K562 (cell line): ENCODE measurements at regions not wholly inside any gene's neighbourhood (a gene's known extent, or its start where the extent isn't known, plus 50 kb on each side); places are given as distances from the start of the nearest gene placed in this dataset.

Experiments
- EP400 ChIP-seq: fragments of 450-650 bp; IDR thresholded peaks from 2 replicates; pipeline ENCODE4 v1.6.1; 2017; ENCODE audit warnings: antibody characterized with exemption, mild to moderate bottlenecking, moderate library complexity
- FOXK1 ChIP-seq: sonication (generic); formaldehyde crosslinking; IDR thresholded peaks from 2 replicates; pipeline ENCODE4 v1.8.0; 2022; ENCODE audit warnings: missing genetic modification reagents, mild to moderate bottlenecking, borderline replicate concordance
- FOXM1 ChIP-seq, 2 experiments: fragments of 450-650 bp in 1 of 2; sonication (generic) in 1 of 2; formaldehyde crosslinking in 1 of 2; IDR thresholded peaks; 2 replicates each; pipeline versions ENCODE4 v1.6.1 to v1.9.0; 2017 to 2022; ENCODE audit warnings: low read depth in 2 of 2, mild to moderate bottlenecking in 2 of 2, missing genetic modification reagents in 1 of 2, moderate library complexity in 1 of 2
- NR2F6 ChIP-seq: fragments of 450-650 bp; formaldehyde crosslinking; IDR thresholded peaks from 2 replicates; pipeline ENCODE4 v1.4.0; 2020; ENCODE audit warnings: mild to moderate bottlenecking
- RB1 ChIP-seq: fragments of 450-650 bp; IDR thresholded peaks from 2 replicates; pipeline ENCODE4 v1.6.1; 2017; ENCODE audit warnings: low read depth, mild to moderate bottlenecking
- YY1 ChIP-seq, 3 experiments: IDR thresholded peaks; 2 replicates each; pipeline ENCODE4 v1.6.1; 2011; ENCODE audit warnings: low read length in 2 of 3, mild to moderate bottlenecking in 2 of 3, moderate library complexity in 2 of 3, borderline replicate concordance in 1 of 3, control low read depth in 1 of 3, low read depth in 1 of 3; ENCODE audit not compliant: insufficient read depth in 3 of 3, insufficient replicate concordance in 2 of 3, control insufficient read depth in 1 of 3, insufficient read length in 1 of 3; ENCODE audit errors: extremely low read depth in 1 of 3
- ZC3H8 ChIP-seq: fragments of 450-650 bp; IDR thresholded peaks from 2 replicates; pipeline ENCODE4 v1.6.1; 2017
- TF ChIP-seq, protein P1 (sequence below): fragments of 450-650 bp; formaldehyde crosslinking; IDR thresholded peaks from 2 replicates; pipeline ENCODE4 v1.4.0; 2020; ENCODE audit warnings: mild to moderate bottlenecking, moderate library complexity
- TF ChIP-seq, protein P2 (sequence below): sonication (generic); formaldehyde crosslinking; IDR thresholded peaks from 2 replicates; pipeline ENCODE4 v1.8.0; 2022; ENCODE audit warnings: missing genetic modification reagents, mild to moderate bottlenecking, moderate library complexity, borderline replicate concordance
- TF ChIP-seq, protein P3 (sequence below): sonication (generic); formaldehyde crosslinking; IDR thresholded peaks from 2 replicates; pipeline ENCODE4 v1.8.1; 2023; ENCODE audit warnings: missing genetic modification reagents, mild to moderate bottlenecking, borderline replicate concordance
- TF ChIP-seq, protein P4 (sequence below): fragments of 250-450 bp; sonication (Bioruptor Pico); IDR thresholded peaks from 2 replicates; pipeline ENCODE4 v1.5.0; 2020; ENCODE audit warnings: mild to moderate bottlenecking, borderline replicate concordance
- TF ChIP-seq, protein P5 (sequence below), 2 experiments: fragments of 150-350 bp in 1 of 2; IDR thresholded peaks; 2 replicates each; pipeline ENCODE4 v1.6.1; 2012 to 2016; ENCODE audit warnings: low read depth in 2 of 2, low read length in 2 of 2, mild to moderate bottlenecking in 1 of 2, moderate library complexity in 1 of 2

DNA sequence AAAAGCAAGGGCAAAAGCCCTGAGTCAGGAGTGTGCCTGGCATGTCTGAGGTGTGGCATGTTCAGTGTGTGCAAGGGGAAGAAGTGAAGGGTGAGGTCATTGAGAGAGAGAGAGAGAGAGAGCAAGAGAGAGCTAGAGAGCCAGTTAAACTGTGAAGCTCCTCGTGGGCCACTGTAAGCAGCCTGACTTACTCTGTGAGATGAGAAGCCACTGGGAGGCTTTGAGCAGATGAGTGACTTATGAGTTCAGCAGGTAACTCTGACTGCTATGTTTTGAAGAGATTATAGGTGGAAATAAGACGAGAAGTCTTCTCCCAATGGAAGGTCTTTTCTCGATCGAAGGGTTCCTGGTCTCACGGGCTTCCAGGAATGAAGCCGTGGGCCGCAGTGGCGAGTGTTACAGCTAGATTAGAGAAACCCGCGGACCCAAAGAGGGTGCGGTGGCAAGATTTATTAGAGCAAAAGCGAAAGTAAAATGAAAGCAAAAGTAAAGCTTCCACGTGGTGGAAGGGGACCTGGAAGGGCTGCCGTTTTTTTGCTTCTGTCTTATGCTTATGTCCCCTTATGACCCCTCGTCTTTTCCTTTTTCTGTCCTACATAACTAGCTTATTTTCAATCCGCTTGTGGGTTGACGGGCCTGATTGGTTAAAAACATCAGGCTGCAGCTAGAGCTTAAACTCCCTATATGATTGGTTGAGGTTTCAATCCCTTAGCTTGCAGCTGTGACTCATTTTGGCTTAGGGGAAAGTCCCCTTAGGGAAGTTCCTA, 323.1 kb upstream of the FAM78B start (continued):
- peak; percentile 48; the same call in 1 of the 2 replicates for TF ChIP-seq RB1
- TF ChIP-seq, protein P1, sequence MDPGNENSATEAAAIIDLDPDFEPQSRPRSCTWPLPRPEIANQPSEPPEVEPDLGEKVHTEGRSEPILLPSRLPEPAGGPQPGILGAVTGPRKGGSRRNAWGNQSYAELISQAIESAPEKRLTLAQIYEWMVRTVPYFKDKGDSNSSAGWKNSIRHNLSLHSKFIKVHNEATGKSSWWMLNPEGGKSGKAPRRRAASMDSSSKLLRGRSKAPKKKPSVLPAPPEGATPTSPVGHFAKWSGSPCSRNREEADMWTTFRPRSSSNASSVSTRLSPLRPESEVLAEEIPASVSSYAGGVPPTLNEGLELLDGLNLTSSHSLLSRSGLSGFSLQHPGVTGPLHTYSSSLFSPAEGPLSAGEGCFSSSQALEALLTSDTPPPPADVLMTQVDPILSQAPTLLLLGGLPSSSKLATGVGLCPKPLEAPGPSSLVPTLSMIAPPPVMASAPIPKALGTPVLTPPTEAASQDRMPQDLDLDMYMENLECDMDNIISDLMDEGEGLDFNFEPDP, result no peak
- peak in 1 of 3 experiments; percentile 20 for TF ChIP-seq YY1 (IDR thresholded peaks at IDR 0.05; ENCODE audit: borderline replicate concordance in 1 of 3, control insufficient read depth in 1 of 3, extremely low read depth in 1 of 3, insufficient read depth in 3 of 3, insufficient read length in 1 of 3, insufficient replicate concordance in 2 of 3, low read depth in 1 of 3, low read length in 2 of 3)
- peak; percentile 91 for TF ChIP-seq EP400
- no peak for TF ChIP-seq ZC3H8
- no peak for TF ChIP-seq FOXK1 (CRISPR knock-in tag)
- TF ChIP-seq, protein P2, sequence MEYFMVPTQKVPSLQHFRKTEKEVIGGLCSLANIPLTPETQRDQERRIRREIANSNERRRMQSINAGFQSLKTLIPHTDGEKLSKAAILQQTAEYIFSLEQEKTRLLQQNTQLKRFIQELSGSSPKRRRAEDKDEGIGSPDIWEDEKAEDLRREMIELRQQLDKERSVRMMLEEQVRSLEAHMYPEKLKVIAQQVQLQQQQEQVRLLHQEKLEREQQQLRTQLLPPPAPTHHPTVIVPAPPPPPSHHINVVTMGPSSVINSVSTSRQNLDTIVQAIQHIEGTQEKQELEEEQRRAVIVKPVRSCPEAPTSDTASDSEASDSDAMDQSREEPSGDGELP (CRISPR knock-in tag), result no peak; the same call in 1 of the 2 replicates
- TF ChIP-seq, protein P3, sequence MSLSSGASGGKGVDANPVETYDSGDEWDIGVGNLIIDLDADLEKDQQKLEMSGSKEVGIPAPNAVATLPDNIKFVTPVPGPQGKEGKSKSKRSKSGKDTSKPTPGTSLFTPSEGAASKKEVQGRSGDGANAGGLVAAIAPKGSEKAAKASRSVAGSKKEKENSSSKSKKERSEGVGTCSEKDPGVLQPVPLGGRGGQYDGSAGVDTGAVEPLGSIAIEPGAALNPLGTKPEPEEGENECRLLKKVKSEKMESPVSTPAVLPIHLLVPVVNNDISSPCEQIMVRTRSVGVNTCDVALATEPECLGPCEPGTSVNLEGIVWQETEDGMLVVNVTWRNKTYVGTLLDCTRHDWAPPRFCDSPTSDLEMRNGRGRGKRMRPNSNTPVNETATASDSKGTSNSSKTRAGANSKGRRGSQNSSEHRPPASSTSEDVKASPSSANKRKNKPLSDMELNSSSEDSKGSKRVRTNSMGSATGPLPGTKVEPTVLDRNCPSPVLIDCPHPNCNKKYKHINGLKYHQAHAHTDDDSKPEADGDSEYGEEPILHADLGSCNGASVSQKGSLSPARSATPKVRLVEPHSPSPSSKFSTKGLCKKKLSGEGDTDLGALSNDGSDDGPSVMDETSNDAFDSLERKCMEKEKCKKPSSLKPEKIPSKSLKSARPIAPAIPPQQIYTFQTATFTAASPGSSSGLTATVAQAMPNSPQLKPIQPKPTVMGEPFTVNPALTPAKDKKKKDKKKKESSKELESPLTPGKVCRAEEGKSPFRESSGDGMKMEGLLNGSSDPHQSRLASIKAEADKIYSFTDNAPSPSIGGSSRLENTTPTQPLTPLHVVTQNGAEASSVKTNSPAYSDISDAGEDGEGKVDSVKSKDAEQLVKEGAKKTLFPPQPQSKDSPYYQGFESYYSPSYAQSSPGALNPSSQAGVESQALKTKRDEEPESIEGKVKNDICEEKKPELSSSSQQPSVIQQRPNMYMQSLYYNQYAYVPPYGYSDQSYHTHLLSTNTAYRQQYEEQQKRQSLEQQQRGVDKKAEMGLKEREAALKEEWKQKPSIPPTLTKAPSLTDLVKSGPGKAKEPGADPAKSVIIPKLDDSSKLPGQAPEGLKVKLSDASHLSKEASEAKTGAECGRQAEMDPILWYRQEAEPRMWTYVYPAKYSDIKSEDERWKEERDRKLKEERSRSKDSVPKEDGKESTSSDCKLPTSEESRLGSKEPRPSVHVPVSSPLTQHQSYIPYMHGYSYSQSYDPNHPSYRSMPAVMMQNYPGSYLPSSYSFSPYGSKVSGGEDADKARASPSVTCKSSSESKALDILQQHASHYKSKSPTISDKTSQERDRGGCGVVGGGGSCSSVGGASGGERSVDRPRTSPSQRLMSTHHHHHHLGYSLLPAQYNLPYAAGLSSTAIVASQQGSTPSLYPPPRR (CRISPR knock-in tag), result no peak
- TF ChIP-seq, protein P4, sequence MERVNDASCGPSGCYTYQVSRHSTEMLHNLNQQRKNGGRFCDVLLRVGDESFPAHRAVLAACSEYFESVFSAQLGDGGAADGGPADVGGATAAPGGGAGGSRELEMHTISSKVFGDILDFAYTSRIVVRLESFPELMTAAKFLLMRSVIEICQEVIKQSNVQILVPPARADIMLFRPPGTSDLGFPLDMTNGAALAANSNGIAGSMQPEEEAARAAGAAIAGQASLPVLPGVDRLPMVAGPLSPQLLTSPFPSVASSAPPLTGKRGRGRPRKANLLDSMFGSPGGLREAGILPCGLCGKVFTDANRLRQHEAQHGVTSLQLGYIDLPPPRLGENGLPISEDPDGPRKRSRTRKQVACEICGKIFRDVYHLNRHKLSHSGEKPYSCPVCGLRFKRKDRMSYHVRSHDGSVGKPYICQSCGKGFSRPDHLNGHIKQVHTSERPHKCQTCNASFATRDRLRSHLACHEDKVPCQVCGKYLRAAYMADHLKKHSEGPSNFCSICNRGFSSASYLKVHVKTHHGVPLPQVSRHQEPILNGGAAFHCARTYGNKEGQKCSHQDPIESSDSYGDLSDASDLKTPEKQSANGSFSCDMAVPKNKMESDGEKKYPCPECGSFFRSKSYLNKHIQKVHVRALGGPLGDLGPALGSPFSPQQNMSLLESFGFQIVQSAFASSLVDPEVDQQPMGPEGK (CRISPR knock-in tag), result no peak
- TF ChIP-seq, protein P5, sequence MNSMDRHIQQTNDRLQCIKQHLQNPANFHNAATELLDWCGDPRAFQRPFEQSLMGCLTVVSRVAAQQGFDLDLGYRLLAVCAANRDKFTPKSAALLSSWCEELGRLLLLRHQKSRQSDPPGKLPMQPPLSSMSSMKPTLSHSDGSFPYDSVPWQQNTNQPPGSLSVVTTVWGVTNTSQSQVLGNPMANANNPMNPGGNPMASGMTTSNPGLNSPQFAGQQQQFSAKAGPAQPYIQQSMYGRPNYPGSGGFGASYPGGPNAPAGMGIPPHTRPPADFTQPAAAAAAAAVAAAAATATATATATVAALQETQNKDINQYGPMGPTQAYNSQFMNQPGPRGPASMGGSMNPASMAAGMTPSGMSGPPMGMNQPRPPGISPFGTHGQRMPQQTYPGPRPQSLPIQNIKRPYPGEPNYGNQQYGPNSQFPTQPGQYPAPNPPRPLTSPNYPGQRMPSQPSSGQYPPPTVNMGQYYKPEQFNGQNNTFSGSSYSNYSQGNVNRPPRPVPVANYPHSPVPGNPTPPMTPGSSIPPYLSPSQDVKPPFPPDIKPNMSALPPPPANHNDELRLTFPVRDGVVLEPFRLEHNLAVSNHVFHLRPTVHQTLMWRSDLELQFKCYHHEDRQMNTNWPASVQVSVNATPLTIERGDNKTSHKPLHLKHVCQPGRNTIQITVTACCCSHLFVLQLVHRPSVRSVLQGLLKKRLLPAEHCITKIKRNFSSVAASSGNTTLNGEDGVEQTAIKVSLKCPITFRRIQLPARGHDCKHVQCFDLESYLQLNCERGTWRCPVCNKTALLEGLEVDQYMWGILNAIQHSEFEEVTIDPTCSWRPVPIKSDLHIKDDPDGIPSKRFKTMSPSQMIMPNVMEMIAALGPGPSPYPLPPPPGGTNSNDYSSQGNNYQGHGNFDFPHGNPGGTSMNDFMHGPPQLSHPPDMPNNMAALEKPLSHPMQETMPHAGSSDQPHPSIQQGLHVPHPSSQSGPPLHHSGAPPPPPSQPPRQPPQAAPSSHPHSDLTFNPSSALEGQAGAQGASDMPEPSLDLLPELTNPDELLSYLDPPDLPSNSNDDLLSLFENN (IDR thresholded peaks at IDR 0.05; ENCODE audit: low read depth in 2 of 2, low read length in 2 of 2), result no peak
- TF ChIP-seq FOXM1 (IDR thresholded peaks at IDR 0.05; ENCODE audit: low read depth), result peak; percentile 86
- no peak for TF ChIP-seq FOXM1 (CRISPR knock-in tag; IDR thresholded peaks at IDR 0.05; ENCODE audit: low read depth)
- no peak for TF ChIP-seq NR2F6 (CRISPR knock-in tag)
